HG03159 (cell line): ENCODE measurements at regions not wholly inside any gene's neighbourhood (a gene's known extent, or its start where the extent isn't known, plus 50 kb on each side); places are given as distances from the start of the nearest gene placed in this dataset.
A peak's percentile ranks its signal among the peaks of the same experiment; 100 is the strongest.
"Not testable (repeated sequence)": the region's sequence is repeated elsewhere in the genome, so short reads cannot be mapped to it uniquely, and the experiment has no call there.

Experiments used
- ATAC-seq: cut with Tn5 transposase; IDR thresholded peaks from one replicate; pipeline ENCODE4 v1.9.1; 2021; ENCODE audit warnings: mild to moderate bottlenecking, moderate library complexity; ENCODE audit not compliant: unreplicated experiment

- ATAC-seq = no peak
Observed at GRCh38 chr2:7094231-7094741, 177.1 kb downstream of the RNF144A start.

DNA sequence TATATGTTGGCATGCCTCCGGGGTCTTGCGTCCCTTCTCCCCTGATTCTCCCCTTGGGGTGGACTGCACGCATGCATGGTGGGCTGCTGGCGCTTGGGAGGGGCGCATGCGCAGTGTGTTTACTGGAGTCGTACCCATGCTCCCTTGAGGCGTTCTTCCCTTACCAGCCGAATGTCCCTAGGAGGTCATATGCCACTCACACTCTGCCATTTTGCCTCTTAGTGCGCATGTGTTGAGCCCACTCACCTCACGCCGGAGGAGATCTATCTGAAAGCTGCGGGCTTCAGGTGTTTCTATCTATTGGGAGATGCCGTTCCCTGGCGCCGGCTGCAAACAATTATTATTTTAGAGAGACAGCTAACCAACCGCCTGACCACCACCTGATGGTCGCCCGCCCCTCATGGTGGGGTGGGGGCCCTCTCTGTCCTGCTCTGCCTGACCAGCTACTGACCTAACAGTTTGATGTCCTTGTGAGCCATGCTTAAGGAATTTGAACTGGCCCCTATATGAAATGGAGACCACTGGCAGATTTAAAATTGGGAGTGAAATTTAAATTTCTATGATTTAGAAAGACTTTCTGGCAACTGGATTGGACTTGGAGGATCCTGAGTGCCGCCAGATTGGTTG is 179.6 kb downstream of the RNF144A start:
- no peak for ATAC-seq

DNA sequence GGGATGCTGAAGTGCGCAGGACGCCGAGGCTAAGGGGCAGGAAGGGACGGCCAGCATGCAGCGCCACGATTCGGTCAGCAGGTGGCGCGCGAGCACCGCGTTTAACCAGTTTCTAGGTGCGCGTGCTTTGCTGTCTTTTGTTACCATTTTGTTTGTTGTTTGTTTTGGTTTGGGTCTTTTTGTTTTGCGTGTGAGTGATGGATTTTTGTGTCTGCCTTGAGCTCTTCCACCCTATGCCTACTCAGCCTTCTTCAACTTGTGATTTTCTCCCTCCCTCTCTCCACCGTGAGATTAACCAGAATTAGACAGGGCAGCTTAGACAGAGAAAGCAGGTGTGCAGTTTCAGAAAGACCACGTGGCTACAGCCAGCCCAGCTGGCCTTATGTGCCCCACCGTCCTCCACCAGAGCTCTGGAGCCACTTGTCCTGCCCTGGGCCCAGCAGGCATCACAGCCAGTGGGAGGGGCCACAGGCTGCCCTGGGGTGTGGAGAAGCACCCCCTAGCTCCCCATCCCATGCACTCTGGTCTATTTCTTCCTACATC is 180.2 kb downstream of the RNF144A start:
- peak; percentile 91 for ATAC-seq

- no peak for ATAC-seq
Observed at GRCh38 chr2:7098816-7099215, 181.6 kb downstream of the RNF144A start.

- not testable (repeated sequence) for ATAC-seq
Observed at GRCh38 chr2:7099687-7100086, 182.5 kb downstream of the RNF144A start.

- no peak for ATAC-seq
Observed at GRCh38 chr2:7102826-7103225, 185.6 kb downstream of the RNF144A start.

DNA sequence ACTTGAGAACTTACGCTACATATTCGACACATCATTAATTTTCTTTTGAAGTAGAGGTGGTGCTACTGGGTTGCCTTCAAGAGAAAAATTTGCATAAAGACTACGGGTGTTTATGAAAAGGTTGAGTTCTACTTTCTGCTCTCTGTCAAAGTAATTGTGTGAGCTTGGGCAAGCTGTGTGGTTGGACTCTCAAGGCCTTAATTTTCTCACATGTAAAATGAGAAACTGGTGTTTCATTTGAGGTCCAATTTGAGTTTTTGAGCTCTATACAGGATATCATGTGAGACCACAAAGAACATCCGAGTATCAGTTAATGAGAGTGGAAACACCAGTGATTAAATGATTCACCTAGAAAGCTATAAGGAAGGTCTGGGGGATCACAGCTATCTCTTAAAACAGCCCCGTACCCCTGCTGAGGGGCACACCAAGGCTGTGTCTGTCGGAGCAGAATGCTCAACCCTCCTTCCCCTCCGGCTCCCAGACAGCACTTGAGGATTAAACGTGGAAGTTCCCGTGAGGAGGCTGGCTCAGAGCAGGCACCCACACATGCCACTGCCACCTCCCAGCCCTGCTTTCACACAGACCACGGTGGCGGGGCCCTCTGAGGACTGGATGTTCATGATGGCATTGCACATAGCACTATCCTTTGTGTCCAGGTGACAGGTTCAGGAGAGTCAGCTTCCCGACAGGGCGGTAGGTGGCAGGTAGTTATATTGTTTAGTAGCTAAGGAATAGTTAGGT is 191.8 kb downstream of the RNF144A start:
- ATAC-seq = no peak

DNA sequence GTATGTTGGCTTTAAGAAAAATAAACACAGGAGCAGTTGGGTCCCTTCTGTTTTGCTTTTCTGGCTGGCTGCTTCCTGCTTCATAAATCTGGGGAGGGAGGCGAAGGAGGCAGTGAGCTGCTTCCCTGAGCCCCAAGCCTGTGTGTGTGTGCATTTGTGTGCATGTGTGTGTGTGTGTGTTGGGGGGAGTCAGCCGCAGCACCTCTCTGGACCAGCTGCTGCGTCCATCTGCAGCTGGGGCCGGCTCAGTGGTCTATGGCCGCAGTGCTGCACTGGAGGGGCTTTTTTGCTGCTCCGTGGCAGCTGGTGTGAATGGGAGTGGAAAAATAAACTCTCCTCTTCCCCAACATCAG is 192.3 kb downstream of the RNF144A start:
- no peak for ATAC-seq

DNA sequence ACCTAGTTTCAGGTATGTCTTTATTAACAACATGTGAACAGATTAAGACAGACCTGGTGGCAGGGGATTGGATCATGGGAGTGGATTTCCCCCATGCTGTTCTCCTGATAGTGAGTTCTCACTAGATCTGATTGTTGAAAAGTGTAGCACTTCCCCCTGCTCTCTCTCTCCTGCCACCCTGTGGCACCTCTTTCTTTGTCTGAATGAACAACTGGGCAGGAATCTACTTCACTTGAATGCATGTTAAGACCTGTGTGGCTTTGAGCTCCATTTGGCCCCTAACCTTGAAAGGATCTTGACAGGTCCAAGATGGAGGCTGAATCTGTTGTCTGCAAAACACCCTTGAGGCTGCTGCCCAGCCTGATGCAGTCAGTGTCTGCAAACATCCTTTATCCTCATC is 194.4 kb downstream of the RNF144A start:
- ATAC-seq = no peak

DNA sequence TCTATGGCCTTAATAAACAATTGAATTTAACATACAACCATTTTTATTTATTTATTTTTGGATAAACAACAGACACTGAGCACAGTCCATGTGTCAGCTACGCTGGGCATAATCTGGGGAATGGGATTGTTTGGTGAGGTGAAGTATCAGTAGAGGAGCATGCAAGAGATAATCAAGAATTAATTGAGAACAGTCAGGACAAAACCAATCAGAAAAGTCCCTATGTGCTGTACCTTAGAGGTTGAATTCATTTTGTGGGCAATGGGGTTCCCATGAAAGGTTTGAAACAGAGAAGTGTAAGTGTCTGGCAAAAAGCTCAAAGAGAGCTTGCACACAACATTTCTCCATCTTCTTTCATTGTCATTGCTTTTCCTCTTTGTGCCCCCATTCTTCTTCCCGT is 198.2 kb downstream of the RNF144A start:
- no peak for ATAC-seq

DNA sequence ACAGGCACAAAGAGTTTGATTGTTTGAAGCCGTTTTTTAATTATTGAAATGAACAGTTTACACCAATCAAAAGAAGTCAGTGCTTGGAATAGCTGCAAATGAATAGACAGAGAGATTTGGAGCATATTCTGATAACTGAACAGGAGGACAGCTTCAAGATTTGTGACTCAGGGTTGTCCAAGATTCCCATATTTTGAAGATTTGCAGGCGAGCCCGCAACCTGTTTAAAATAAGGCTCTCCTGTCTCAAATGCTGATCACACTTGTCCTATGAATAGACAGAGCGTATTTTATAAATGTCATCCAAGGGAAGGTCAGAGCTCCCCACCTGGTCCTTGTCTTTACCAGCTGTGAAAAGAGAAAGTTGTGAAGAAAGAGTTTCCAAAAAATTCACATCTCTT is 198.7 kb downstream of the RNF144A start:
- ATAC-seq = no peak

DNA sequence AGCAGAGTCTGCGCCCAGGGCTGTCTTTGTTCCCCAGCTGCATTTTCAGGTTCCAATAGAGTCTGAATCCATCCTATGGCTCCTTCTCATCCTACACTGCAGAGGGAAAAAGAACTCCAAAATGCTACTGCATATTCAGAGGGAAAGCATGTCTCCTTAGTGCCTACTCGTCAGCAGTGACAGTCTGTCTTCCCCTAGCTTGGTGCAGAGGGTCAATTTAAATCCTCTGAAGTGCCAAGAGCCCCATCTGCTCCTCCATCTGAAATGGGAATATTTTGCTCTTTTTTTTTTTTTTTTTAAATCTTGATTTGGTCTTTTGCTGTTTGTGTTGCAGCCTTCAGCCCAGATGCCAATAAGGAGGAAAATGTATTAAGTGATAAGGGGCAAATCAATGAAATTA is 199.3 kb downstream of the RNF144A start:
- ATAC-seq = no peak

- ATAC-seq = no peak
Observed at GRCh38 chr2:7117076-7117475, 199.9 kb downstream of the RNF144A start.

GRCh38 chr2:7118606-7119131 is 201.5 kb downstream of the RNF144A start:
- ATAC-seq = no peak

GRCh38 chr2:7119132-7119835 is 202.1 kb downstream of the RNF144A start:
- no peak for ATAC-seq

DNA sequence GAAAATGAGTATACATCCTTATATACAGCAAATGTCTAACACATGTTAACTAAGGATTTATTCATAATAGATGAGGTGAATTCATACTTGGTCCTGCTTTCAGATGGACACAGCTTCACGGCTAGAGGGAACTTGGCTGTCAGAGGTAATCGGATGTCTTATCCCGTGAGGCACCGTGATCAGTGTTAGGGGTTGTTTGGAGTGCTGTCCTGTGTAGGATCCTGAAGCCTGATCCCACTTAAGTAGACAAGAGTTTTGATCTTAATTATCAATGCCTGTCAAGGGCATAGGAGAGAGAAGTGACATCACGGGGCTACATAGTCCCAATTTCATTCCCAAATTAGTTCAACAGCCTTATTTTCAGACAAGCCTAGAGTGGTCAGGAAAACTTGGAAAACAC is 204.6 kb downstream of the RNF144A start:
- ATAC-seq = no peak

DNA sequence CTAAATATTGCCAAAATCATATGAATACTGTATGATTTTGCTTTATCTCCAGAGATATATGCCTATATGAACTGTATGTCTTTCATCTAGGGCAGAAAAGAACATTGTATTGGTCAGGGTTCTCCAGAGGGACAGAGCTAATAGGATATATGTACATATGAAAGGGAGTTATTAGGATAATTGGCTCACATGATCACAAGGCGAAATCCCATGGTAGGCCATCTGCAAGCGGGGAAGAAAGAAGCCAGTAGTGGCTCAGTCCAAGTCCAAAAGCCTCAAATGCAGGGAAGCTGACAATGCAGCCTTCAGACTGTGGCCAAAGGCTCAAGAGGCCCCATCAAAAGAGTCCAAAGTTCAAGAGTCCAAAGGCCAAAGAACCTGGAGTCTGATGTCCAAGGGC is 209.9 kb downstream of the RNF144A start:
- no peak for ATAC-seq

DNA sequence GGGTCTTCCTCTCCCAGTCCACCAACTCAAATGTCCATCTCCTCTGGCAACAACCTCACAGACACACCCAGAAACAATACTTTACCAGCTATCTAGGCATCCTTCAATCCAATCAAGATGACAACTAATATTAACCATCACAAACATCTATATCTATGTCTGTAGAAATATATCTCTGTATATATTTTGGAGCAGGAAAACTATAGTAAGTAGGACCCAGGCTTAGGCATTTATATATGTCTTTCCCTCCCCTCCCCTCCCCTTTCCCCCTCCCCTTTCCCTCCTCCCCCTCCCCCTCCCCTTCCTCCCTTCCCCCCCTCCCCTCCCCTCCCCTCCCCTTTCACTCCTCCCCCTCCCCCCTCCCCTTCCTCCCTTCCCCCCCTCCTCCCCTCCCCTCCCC is 210.5 kb downstream of the RNF144A start:
- no peak for ATAC-seq

- no peak for ATAC-seq
Observed at GRCh38 chr2:7131261-7131660, 214.0 kb downstream of the RNF144A start.

GRCh38 chr2:7132753-7133152 is 215.5 kb downstream of the RNF144A start:
- ATAC-seq = no peak

GRCh38 chr2:7133521-7133920 is 216.3 kb downstream of the RNF144A start:
- ATAC-seq = no peak
